K562 (cell line): ENCODE measurements at regions not wholly inside any gene's neighbourhood (a gene's known extent, or its start where the extent isn't known, plus 50 kb on each side); places are given as distances from the start of the nearest gene placed in this dataset.

Experiments
- ATAC-seq: fragments of 200-7000 bp; cut with Tn5 transposase; 3 replicates; pipeline ENCODE4 v1.9.1; 2020; ENCODE audit warnings: moderate library complexity
- BruUV-seq: library from RNA; stranded (reverse); fragments of 400-500 nt; replicated peaks from 2 replicates; lab custom pipeline; 2021; lab: Mats Ljungman, UMichigan
- CTCF ChIA-PET: fragments of 300-600 bp; formaldehyde crosslinking; extraction: SDS; loops from one replicate; lab custom pipeline; 2021; ENCODE audit warnings: low intra/inter-chr PET ratio; lab: Yijun Ruan, JAX
- POLR2A ChIA-PET: fragments of 300-600, 350-650 bp; sonication (Branson Sonifier 250); formaldehyde crosslinking; extraction: SDS; loops from one replicate; lab custom pipeline; 2021; ENCODE audit warnings: antibody characterized with exemption, inconsistent platforms; lab: Yijun Ruan, JAX
- DNase-seq, 4 experiments: peaks; one replicate each; pipeline versions ENCODE4 v3.0.0 to v3.0.0-alpha.2; 2011 to 2018; ENCODE audit warnings: low spot score in 3 of 4, mixed read lengths in 3 of 4; ENCODE audit errors: extremely low read depth in 1 of 4
- FAIRE-seq: peaks from 2 replicates; lab custom pipeline; 2011; peaks lifted over from hg19 to GRCh38; lab: Jason Lieb, UNC
- H2AFZ ChIP-seq: 2 replicates; pipeline ENCODE4 v1.6.0; 2011; ENCODE audit warnings: low read depth, low read length, control low read depth, inconsistent platforms
- H3K27ac ChIP-seq: fragments of 200-600 bp; 3 replicates; pipeline ENCODE4 v1.8.0; 2011; ENCODE audit warnings: low read depth, mild to moderate bottlenecking, control low read depth, inconsistent platforms, low read length, moderate library complexity, mixed read lengths; ENCODE audit errors: extremely low read depth
- H3K27me3 ChIP-seq, 2 experiments: fragments of 300-600 bp in 1 of 2; 2 replicates in 1 of 2; 3 replicates in 1 of 2; pipeline versions ENCODE4 v1.6.0 to v1.8.0; 2011; ENCODE audit warnings: inconsistent platforms in 2 of 2, low read length in 2 of 2, mild to moderate bottlenecking in 1 of 2, mixed read lengths in 1 of 2, moderate library complexity in 1 of 2; ENCODE audit not compliant: control insufficient read depth in 2 of 2, insufficient read depth in 2 of 2
- H3K36me3 ChIP-seq: fragments of 300-600 bp; 3 replicates; pipeline ENCODE4 v1.8.0; 2011; ENCODE audit warnings: mild to moderate bottlenecking, low read length, inconsistent platforms; ENCODE audit not compliant: control insufficient read depth, insufficient read depth
- H3K4me1 ChIP-seq, 2 experiments: fragments of 200-600 bp in 1 of 2; replicated peaks in 1 of 2; 2 replicates in 1 of 2; 3 replicates in 1 of 2; pipeline versions ENCODE4 v1.5.1 to v1.8.0; 2011; ENCODE audit warnings: inconsistent platforms in 2 of 2, low read length in 2 of 2, mild to moderate bottlenecking in 1 of 2, mixed read lengths in 1 of 2, moderate library complexity in 1 of 2; ENCODE audit not compliant: control insufficient read depth in 2 of 2, insufficient read depth in 2 of 2
- H3K4me2 ChIP-seq: 2 replicates; pipeline ENCODE4 v1.6.1; 2011; ENCODE audit warnings: low read length, control low read depth, inconsistent platforms, mixed read lengths; ENCODE audit not compliant: insufficient read depth
- H3K4me3 ChIP-seq: fragments of 200-600 bp; sonication (generic), shearing (Covaris generic); 2 replicates; pipeline ENCODE4 v1.5.1; 2016; ENCODE audit warnings: control low read depth, inconsistent platforms
- H3K79me2 ChIP-seq: fragments of 200-600 bp; 3 replicates; pipeline ENCODE4 v1.8.0; 2011; ENCODE audit warnings: low read length, inconsistent platforms; ENCODE audit not compliant: control insufficient read depth, insufficient read depth
- H3K9ac ChIP-seq, 2 experiments: 2 replicates each; pipeline versions ENCODE4 v1.6.0 to v1.6.1; 2011; ENCODE audit warnings: low read depth in 2 of 2, low read length in 2 of 2, control low read depth in 1 of 2, inconsistent platforms in 1 of 2, mild to moderate bottlenecking in 1 of 2, mixed read lengths in 1 of 2; ENCODE audit not compliant: insufficient read depth in 1 of 2
- H3K9me1 ChIP-seq: one replicate; pipeline ENCODE4 v1.6.0; 2011; ENCODE audit warnings: inconsistent platforms, mild to moderate bottlenecking, low read length, moderate library complexity; ENCODE audit not compliant: control insufficient read depth, insufficient read depth
- H3K9me3 ChIP-seq: replicated peaks from 2 replicates; pipeline ENCODE4 v1.5.1; 2011; ENCODE audit warnings: low read depth, low read length, inconsistent platforms; ENCODE audit not compliant: control insufficient read depth, insufficient read depth
- H4K20me1 ChIP-seq: replicated peaks from 2 replicates; pipeline ENCODE4 v1.6.1; 2011; ENCODE audit warnings: low read length, inconsistent platforms, mixed read lengths; ENCODE audit not compliant: control insufficient read depth, insufficient read depth
- ELF2 ChIP-seq: fragments of 250-450 bp; sonication (Bioruptor Pico); IDR thresholded peaks from 2 replicates; pipeline ENCODE4 v1.5.0; 2021; ENCODE audit warnings: mild to moderate bottlenecking
- GABPA ChIP-seq: fragments of 200-800 bp; sonication (Bioruptor generic); conservative IDR thresholded peaks from 2 replicates; pipeline ENCODE4 v1.6.1; 2016; ENCODE audit warnings: low read depth, missing genetic modification characterization, missing compliant biosample characterization
- HMGXB4 ChIP-seq: sonication (generic); formaldehyde crosslinking; IDR thresholded peaks from 2 replicates; pipeline ENCODE4 v1.8.1; 2023; ENCODE audit warnings: mild to moderate bottlenecking, missing genetic modification reagents
- RBM39 ChIP-seq: fragments of 200-400 bp; formaldehyde crosslinking; optimal IDR thresholded peaks from 2 replicates; pipeline ENCODE3; 2018; ENCODE audit warnings: low read depth, low read length
- TBP ChIP-seq: optimal IDR thresholded peaks from 2 replicates; pipeline ENCODE3; 2011; ENCODE audit warnings: low read depth, low read length, improper control_type of control experiment
- ZNF165 ChIP-seq: fragments of 250-450 bp; sonication (Bioruptor Pico); IDR thresholded peaks from 2 replicates; pipeline ENCODE4 v1.4.0; 2020; ENCODE audit warnings: borderline replicate concordance
- WGBS: fragments of 100-300 bp; shearing (Covaris generic); methylation state at CpG from one replicate; pipeline ENCODE4 v1.1.6; 2016; ENCODE audit warnings: low coverage, mixed read lengths; ENCODE audit not compliant: insufficient coverage; ENCODE audit errors: missing lambda C conversion rate; 5-methylcytosine and 5-hydroxymethylcytosine counted together
- in situ Hi-C: fragments of 300-500 bp; cut with MboI; formaldehyde crosslinking; loops from 4 replicates; pipeline ENCODE4 v1.15.0; 2018; ENCODE audit warnings: inconsistent platforms, mixed read lengths
- intact Hi-C: fragments of 100-400 bp; cut with micrococcal nuclease; formaldehyde crosslinking; loops from 2 replicates; pipeline ENCODE4 v1.14.2; 2022

GRCh38 chr21:24634749-24635148, 972.5 kb downstream of the MRPL39 start:
- CTCF ChIA-PET: no interaction called here
- no peak for ATAC-seq
- POLR2A ChIA-PET: no interaction called here
- WGBS: 0% methylated on average over 3 of the region's 3 CpGs
- in situ Hi-C loops: no loop called here
- H3K9ac ChIP-seq: no peak overlapping the region
- H3K9me3 ChIP-seq: no peaks in the 10 kb centered on the region; the same call in 1 of the 2 replicates
- no peak overlapping the region for H3K4me2 ChIP-seq
- no peaks in the 10 kb centered on the region for H3K9me1 ChIP-seq
- H2AFZ ChIP-seq: no peak overlapping the region
- no peaks in the 10 kb centered on the region for H3K27me3 ChIP-seq
- BruUV-seq: no TSS peak
- no peak for DNase-seq
- H3K4me1 ChIP-seq: no peaks in the 10 kb centered on the region
- TF ChIP-seq TBP (no peak), GABPA (tag) (no peak), HMGXB4 (no peak), RBM39 (no peak), ELF2 (no peak)
- TF ChIP-seq, all 486 proteins: peak for 0
- Histone ChIP-seq H4K20me1 (no peaks in the 10 kb centered on the region), H3K27ac (no peak overlapping the region), H3K36me3 (no peaks in the 10 kb centered on the region), H3K4me3 (no peak overlapping the region), H3K79me2 (no peaks in the 10 kb centered on the region)
- no peak for FAIRE-seq
- intact Hi-C loops: no loop called here

GRCh38 chr21:24628536-24628935, 978.7 kb downstream of the MRPL39 start:
- Histone ChIP-seq H2AFZ (no peak overlapping the region), H3K9ac (no peak overlapping the region), H3K4me1 (no peaks in the 10 kb centered on the region), H3K4me2 (no peak overlapping the region), H3K4me3 (no peak overlapping the region), H3K27ac (no peak overlapping the region), H3K79me2 (no peaks in the 10 kb centered on the region), H3K36me3 (no peaks in the 10 kb centered on the region), H3K9me3 (no peaks in the 10 kb centered on the region; the same call in 1 of the 2 replicates), H3K9me1 (no peaks in the 10 kb centered on the region), H3K27me3 (no peaks in the 10 kb centered on the region), H4K20me1 (no peaks in the 10 kb centered on the region)
- no peak for ATAC-seq
- no TSS peak for BruUV-seq
- WGBS: 0% methylated on average over 1 of the region's 1 CpG
- ChIA-PET POLR2A (no interaction called here), CTCF (no interaction called here)
- in situ Hi-C loops: no loop called here
- DNase-seq: no peak
- intact Hi-C loops: no loop called here
- FAIRE-seq: no peak
- no peak for TF ChIP-seq ZNF165
